ENCODE measurements at regions not wholly inside any gene's neighbourhood (a gene's known extent, or its start where the extent isn't known, plus 50 kb on each side); places are given as distances from the start of the nearest gene placed in this dataset.

- no peaks in the 10 kb centered on the region for H3K9me1 ChIP-seq (ENCODE audit: insufficient read depth, low read length)
- no peaks in the 10 kb centered on the region for H4K20me1 ChIP-seq (ENCODE audit: insufficient read depth, low read length)
- intact Hi-C loops (cut with micrococcal nuclease) (no loop called here), dilution Hi-C loops (cut with HindIII; ENCODE audit: low sequenced_read_pairs, unreplicated experiment) (no loop called here), in situ Hi-C loops (cut with MboI; ENCODE audit: low sequenced_read_pairs) (no loop called here)
- H3K4ac ChIP-seq (ENCODE audit: low read depth, low read length), result no peak overlapping the region
- no peak overlapping the region for H2BK20ac ChIP-seq (ENCODE audit: low read depth, low read length)
- H4K5ac ChIP-seq (ENCODE audit: low read depth, low read length), result no peak overlapping the region
- H3K23ac ChIP-seq (ENCODE audit: low read depth, low read length), result no peak overlapping the region
- H4K8ac ChIP-seq (ENCODE audit: low read depth in 2 of 2, low read length in 2 of 2), result no peak overlapping the region
- H3K18ac ChIP-seq (ENCODE audit: low read depth, low read length), result no peak overlapping the region
- H3K9me3 ChIP-seq (ENCODE audit: control insufficient read depth, insufficient read depth, low read length), result peaks cover 2% of the 10 kb centered on the region
- DNase-seq (no peak), ATAC-seq (ENCODE audit: low read depth) (no peak)
- no peak overlapping the region for H3K4me3 ChIP-seq (ENCODE audit: insufficient read depth, low read depth, low read length)
- no peaks in the 10 kb centered on the region for H3K36me3 ChIP-seq (ENCODE audit: control insufficient read depth, insufficient read depth, low read length)
- no peak overlapping the region for H2AFZ ChIP-seq (replicated peaks; ENCODE audit: low read length, poor library complexity)
- no peak overlapping the region for H3K56ac ChIP-seq (ENCODE audit: extremely low read depth, insufficient read depth, low read length)
- H2BK5ac ChIP-seq (ENCODE audit: low read depth, low read length, poor library complexity, severe bottlenecking), result no peak overlapping the region
- H2AK9ac ChIP-seq (replicated peaks; ENCODE audit: low read depth, low read length, poor library complexity), result no peak overlapping the region
- no TSS peak for BruUV-seq (replicated peaks)
- H2BK15ac ChIP-seq (ENCODE audit: low read depth, low read length), result no peak overlapping the region
- H3K14ac ChIP-seq (replicated peaks; ENCODE audit: low read depth, low read length), result no peak overlapping the region
- WGBS, 2 experiments (ENCODE audit: extremely low coverage in 2 of 2, insufficient read length in 1 of 2), result no CpG with 5 or more reads among the region's 2 CpGs
- H3K9ac ChIP-seq (ENCODE audit: low read depth, low read length), result no peak overlapping the region
- H3K27ac ChIP-seq (ENCODE audit: insufficient read depth, low read length), result no peak overlapping the region
- no peaks in the 10 kb centered on the region for H3K79me1 ChIP-seq (ENCODE audit: low read depth in 1 of 2, low read length in 2 of 2)
- H3K4me1 ChIP-seq (ENCODE audit: control insufficient read depth, insufficient read depth, low read length), result no peaks in the 10 kb centered on the region
- H3K27me3 ChIP-seq (ENCODE audit: control insufficient read depth, insufficient read depth, low read length), result no peaks in the 10 kb centered on the region
- POLR2A ChIA-PET (ENCODE audit: unreplicated experiment), result no interaction called here
- H2BK120ac ChIP-seq (ENCODE audit: low read depth, low read length), result no peak overlapping the region
- H2AK5ac ChIP-seq (ENCODE audit: low read depth, low read length), result no peak overlapping the region
- CTCF ChIA-PET, result no interaction called here
- H4K91ac ChIP-seq (ENCODE audit: insufficient read depth, low read depth, low read length), result no peak overlapping the region
- no peak overlapping the region for H3K4me2 ChIP-seq (ENCODE audit: low read depth, low read length)
- TF ChIP-seq MXI1 (IDR thresholded peaks at IDR 0.05; ENCODE audit: borderline replicate concordance, low read depth, low read length) (no peak), RFX5 (IDR thresholded peaks at IDR 0.05; ENCODE audit: low read depth, low read length) (no peak), FOS (IDR thresholded peaks at IDR 0.05; ENCODE audit: low read depth, low read length) (no peak), NFE2L2 (IDR thresholded peaks at IDR 0.05; ENCODE audit: low read depth, low read length) (no peak), RCOR1 (IDR thresholded peaks at IDR 0.05; ENCODE audit: insufficient replicate concordance, low read length) (no peak), MAFK (IDR thresholded peaks at IDR 0.05; ENCODE audit: low read depth, low read length) (no peak), MAZ (IDR thresholded peaks at IDR 0.05; ENCODE audit: borderline replicate concordance, low read depth, low read length) (no peak)
- TF ChIP-seq, protein P1, sequence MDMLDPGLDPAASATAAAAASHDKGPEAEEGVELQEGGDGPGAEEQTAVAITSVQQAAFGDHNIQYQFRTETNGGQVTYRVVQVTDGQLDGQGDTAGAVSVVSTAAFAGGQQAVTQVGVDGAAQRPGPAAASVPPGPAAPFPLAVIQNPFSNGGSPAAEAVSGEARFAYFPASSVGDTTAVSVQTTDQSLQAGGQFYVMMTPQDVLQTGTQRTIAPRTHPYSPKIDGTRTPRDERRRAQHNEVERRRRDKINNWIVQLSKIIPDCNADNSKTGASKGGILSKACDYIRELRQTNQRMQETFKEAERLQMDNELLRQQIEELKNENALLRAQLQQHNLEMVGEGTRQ (IDR thresholded peaks at IDR 0.05; ENCODE audit: low read depth, low read length), result no peak
These were observed 530.5 kb downstream of the NOVA1 start for GRCh38 chr14:26067341-26067740.
